ENCODE measurements at regions not wholly inside any gene's neighbourhood (a gene's known extent, or its start where the extent isn't known, plus 50 kb on each side); places are given as distances from the start of the nearest gene placed in this dataset.

GRCh38 chr4:3845094-3845743 lies 79.0 kb downstream of the ADRA2C start:
- TF ChIP-seq CTCF (IDR thresholded peaks at IDR 0.05) (peak in 1 of 4 experiments; percentile 29), POLR2A (IDR thresholded peaks at IDR 0.05) (no peak), POLR2AphosphoS5 (IDR thresholded peaks at IDR 0.05) (no peak)

Measured in prostate gland (tissue), 2 donors.